Thyroid gland (tissue), 4 donors: ENCODE measurements at regions not wholly inside any gene's neighbourhood (a gene's known extent, or its start where the extent isn't known, plus 50 kb on each side); places are given as distances from the start of the nearest gene placed in this dataset.
"Not testable (repeated sequence)": the region's sequence is repeated elsewhere in the genome, so short reads cannot be mapped to it uniquely, and the experiment has no call there.

ENCODE experiments used
- POLR2A ChIP-seq, 2 donors: fragments of 450-650 bp; IDR thresholded peaks; one replicate each; pipeline ENCODE4 v1.6.1; 2017; ENCODE audit warnings: antibody characterized with exemption in 2 of 2, mild to moderate bottlenecking in 2 of 2, moderate library complexity in 1 of 2
- TF ChIP-seq, protein P1 (sequence below), 6 experiments: fragments of 200-600 bp in 3 of 6; fragments of 450-650 bp in 3 of 6; sonication (generic) in 3 of 6; IDR thresholded peaks; one replicate each; pipeline ENCODE4 v1.5.1; 2016 to 2019; ENCODE audit warnings: antibody characterized with exemption in 6 of 6, mild to moderate bottlenecking in 2 of 6, inconsistent platforms in 1 of 6, moderate library complexity in 1 of 6

GRCh38 chr10:61045480-61045879, 101.5 kb upstream of the RHOBTB1 start:
- TF ChIP-seq POLR2A (IDR thresholded peaks at IDR 0.05) = not testable (repeated sequence)
- TF ChIP-seq, protein P1, sequence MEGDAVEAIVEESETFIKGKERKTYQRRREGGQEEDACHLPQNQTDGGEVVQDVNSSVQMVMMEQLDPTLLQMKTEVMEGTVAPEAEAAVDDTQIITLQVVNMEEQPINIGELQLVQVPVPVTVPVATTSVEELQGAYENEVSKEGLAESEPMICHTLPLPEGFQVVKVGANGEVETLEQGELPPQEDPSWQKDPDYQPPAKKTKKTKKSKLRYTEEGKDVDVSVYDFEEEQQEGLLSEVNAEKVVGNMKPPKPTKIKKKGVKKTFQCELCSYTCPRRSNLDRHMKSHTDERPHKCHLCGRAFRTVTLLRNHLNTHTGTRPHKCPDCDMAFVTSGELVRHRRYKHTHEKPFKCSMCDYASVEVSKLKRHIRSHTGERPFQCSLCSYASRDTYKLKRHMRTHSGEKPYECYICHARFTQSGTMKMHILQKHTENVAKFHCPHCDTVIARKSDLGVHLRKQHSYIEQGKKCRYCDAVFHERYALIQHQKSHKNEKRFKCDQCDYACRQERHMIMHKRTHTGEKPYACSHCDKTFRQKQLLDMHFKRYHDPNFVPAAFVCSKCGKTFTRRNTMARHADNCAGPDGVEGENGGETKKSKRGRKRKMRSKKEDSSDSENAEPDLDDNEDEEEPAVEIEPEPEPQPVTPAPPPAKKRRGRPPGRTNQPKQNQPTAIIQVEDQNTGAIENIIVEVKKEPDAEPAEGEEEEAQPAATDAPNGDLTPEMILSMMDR (IDR thresholded peaks at IDR 0.05) = not testable (repeated sequence)
